Limb (tissue), 2 donors: ENCODE measurements at regions not wholly inside any gene's neighbourhood (a gene's known extent, or its start where the extent isn't known, plus 50 kb on each side); places are given as distances from the start of the nearest gene placed in this dataset.
"Not testable (repeated sequence)": the region's sequence is repeated elsewhere in the genome, so short reads cannot be mapped to it uniquely, and the experiment has no call there.

ENCODE experiments used
- DNase-seq, 2 donors: peaks; one replicate each; pipeline ENCODE4 v3.0.0-alpha.2; 2016; ENCODE audit errors: extremely low spot score in 2 of 2

DNA sequence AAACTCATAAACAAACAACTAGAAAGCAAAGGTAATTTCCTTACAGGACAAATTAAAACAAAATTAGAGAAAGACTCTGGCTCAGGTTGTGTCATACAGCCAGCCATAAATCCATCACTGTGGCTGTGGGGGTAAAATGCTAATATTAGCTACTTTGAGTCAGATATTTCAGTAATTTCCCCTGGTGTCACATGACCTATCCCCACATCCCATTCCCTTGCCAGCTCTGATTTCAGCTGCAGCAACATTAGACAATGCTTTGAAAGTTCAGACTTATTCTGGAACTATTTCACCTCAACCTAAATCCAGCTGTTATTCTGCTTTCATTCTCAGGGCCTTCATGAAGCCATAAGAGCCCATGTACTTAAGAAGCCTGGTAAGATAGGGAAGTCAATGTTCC is 55.3 kb downstream of the RPL10L start:
- DNase-seq = no peak

DNA sequence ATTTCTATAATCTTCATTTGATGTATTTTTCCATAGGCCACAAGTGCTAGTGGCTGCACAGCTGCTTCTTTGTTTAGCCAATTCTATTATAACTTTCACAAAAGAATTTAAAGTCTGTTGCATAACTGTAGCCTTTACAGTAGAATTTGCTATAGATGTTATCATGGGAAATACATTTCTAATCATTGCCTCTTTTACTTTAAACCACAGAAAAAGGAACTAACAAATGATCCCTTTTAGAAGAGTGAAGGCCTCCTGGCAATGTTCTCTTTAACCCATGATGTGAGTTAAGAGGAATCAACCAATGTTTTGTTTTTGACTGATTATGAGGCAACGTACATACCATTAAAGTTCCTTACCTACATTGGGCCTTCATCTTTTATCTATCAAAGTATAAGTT is 68.8 kb downstream of the RPL10L start:
- no peak for DNase-seq

DNA sequence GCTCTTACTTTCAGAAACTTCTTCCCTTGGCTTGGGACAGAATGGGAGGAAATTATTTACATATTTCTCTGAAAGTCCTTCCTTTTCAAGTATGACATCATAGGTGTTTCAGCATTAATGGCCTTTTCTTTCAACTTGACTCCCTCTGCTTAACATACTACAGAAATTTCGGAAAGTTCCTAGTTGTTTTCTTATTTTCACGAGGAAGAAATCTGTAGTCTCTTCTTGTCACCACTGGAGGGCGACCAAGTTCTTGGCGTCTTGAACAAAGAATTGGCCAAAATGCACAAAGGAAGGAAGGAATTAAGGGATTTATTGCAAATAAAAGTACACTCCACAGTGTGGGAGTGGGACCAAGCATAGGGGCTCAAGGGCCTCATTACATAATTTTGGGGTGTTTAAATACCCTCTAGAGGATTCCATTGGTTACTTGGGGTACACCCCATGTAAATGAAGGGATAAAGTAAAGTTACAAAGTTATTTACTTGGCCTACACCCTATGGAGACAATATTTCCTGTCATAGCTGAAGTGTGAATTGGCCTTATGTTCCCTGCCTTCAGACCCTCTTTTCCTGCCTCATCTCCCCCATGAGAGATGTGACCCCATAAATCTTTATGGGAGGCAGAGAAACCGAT is 70.4 kb downstream of the RPL10L start:
- no peak for DNase-seq

DNA sequence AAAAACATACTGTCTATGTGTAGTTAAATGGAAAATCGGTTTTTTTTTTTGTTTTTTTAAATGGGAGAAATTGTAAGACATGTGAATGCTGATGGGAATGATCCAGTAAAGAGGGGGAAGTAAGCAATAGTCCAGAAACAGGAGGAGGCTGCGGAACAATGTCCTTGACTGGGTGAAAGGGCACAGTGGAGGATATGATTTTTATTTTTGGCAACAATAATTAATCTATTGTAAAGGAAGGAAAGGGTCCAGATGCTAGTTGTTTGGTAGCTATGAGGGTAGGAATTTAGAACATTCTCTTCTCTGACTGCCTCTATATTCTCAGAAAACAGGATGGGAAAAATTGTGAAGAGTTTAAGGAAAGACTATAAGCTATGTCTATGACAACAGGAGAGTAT is 76.6 kb downstream of the RPL10L start:
- DNase-seq = no peak

DNA sequence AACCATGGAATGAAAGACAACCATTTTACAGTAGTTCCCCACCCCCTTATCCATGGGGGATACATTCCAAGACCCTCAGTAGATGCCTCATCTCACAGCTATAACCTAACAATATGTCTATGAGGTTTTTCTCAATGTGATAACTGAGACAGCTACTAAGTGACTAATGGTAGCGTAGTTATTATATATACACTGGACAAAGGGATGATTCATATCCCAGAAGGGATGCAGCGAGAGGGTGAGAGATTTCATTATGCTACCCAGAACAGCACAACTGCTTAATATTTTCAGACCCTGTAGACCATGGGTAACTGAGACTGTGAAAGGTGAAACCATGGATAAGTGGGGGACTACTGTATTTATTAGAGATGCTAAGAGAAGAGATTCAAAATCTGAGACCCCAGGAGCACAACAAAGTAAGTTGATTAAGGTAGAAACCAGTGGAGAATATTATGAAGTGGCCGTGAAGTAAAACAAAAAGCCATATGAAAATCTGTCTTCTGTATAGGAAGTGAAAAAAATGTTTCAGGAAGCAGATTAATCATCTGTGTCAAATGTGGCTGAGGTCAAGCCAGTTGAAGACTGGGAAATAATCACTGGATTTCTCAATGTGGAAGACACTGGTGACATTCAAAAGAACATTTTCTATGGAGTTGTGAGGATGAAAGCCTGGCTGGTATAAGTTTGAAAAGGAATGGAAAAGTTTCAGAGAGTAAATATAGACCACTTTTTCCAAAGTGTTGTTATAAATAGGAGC is 77.2 kb downstream of the RPL10L start:
- DNase-seq = no peak

DNA sequence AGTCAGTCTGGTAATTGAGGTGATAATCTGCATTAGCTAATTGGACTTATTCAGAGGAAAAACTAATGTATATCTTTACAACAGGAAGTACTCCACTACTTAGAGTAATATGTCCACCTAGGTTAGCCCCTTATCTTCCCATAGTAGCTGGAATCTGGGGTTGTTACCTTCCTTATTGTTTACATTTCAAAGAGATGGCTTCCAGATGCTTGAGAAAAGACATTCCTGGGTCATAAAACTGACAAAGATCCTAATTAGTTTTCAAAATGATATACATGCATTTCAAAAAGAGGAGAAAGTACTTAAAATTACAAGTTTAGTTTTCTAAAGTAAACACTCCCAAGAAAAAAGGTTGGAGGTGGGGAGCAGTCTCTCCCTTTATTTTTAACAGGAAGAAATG is 78.1 kb downstream of the RPL10L start:
- no peak for DNase-seq

DNA sequence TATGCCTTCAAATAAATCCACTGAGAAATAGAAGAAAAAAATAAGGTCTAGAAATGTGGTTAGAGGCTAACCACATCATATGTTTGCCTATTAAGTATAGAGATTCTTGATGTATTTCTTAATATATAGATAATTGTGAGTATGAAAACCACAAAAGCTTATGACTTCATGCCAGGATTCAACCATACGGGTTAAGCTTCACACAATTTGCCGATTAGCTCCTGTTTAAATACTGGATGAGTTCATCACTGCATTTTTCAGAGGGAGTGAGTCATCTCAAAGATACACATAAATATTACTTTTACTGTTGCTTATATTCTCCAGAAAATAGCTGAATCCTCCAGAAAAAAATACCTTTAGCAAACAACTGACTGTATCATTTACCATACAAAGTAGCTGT is 79.6 kb downstream of the RPL10L start:
- DNase-seq = no peak

DNA sequence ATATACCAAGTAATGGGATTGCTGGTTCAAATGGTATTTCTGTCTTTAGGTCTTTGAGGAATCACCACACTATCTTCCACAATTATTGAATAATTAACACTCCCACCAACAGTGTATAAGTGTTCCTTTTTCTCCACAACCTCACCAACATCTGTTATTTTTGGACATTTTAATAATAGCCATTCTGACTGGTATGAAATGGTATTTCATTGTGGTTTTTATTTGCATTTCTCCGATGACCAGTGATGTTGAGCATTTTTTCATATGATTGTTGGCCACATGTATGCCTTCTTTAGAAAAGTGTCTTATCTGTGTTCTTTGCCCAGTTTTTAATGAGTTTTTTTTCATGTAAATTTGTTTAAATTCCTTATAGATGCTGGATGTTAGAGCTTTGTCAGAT is 83.4 kb downstream of the RPL10L start:
- DNase-seq = not testable (repeated sequence)

DNA sequence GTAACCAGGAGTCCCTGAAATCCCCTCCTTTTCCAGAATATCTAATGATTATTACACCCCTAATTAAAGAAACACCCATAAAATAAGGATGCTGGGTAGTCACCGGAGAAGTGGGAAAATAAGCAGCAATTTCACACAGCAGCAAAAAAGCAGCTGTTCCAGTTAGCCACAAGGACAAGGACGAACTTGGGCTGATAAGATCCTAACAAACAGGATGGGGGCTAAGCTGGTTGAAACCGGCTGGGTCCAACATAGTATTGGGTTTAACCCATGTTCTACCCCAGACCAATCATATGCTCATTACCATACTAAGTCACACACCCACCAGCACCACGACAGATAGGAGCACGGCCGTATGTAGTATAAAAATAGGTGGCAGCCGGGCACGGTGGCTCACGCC is 100.7 kb downstream of the RPL10L start:
- DNase-seq = no peak

DNA sequence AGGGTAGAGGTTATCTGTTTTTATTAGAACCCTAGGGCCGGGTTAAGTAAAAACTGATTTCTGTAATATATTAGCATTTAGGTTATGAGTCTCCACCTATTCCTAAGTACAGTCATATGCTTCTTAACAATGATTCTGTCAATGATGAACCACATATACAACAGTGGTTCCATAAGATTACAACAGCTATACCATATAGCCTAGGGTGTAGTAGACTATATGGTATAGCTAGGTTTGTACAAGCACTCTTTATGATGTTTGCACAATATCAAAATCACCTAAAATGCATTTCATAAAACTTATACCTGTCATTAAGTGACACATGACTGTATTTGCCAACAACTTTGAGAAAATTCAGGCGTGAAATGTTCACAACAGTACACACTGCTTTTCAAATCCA is 110.6 kb downstream of the RPL10L start:
- no peak for DNase-seq

DNA sequence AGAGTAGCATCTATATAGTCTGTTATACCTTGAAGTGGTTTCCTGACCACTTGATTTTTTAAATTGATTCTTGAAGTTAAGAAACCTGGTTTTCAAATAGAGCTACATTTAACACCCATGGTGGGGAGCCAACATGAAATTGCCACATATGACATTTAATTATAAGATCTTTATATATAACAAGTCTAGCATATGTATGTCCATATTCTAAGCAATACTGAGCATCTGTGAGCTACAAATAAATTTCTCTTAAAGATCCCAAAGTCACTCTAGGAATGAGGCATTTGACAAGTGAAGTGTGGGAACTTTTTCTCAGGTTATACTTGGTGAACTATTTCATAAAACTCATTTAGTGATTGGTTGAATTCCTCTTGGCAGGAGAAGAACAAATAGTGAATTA is 132.5 kb downstream of the RPL10L start:
- no peak for DNase-seq

DNA sequence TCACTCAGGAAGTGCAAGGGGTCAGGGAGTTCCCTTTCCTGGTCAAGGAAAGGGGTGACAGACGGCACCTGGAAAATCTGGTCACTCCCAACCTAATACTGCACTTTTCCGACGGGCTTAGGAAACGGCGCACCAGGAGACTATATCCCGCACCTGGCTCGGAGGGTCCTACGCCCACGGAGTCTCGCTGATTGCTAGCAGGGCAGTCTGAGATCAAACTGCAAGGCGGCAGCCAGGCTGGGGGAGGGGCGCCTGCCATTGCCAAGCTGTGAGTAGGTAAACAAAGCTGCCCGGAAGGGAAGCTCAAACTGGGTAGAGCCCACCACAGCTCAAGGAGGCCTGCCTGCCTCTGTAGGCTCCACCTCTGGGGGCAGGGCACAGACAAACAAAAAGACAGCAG is 142.8 kb downstream of the RPL10L start:
- not testable (repeated sequence) for DNase-seq

DNA sequence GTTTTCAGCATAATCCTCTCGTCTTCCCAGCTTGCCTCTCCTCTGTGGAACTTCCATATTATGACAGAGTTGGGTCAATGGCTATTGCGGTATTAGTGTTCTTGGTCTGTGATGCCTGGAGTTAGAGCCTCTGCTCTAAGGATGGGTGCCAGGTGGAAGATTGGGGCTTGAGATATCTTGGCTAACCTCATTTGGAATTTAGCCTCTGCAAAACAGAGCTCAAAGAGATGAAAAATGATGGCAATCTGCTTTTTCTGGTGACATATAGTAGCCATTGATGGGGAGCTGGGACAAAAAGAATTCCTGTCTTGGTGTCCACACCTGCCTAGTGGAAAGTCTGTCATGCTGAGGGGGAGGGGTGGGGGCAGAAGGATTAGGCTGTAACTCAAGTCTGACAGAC is 152.1 kb downstream of the RPL10L start:
- no peak for DNase-seq

DNA sequence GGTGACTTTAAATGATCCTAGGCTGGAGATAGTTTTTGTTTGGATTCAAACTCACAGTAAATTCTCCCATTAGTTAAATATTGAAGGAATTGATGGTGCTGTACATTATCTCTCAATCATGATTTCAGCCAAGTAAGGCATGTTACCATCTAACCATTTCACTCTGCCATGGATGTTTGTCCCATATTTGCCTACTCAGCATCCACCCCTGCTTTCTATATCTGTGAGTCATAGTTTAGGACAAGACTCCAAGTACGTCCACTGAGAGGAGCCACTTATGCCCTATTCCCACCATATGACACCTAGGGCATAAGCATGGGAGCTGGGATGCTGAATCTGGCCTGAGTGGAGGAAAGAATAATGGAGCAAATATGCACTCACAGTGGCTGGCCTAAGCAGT is 155.2 kb downstream of the RPL10L start:
- DNase-seq = no peak

DNA sequence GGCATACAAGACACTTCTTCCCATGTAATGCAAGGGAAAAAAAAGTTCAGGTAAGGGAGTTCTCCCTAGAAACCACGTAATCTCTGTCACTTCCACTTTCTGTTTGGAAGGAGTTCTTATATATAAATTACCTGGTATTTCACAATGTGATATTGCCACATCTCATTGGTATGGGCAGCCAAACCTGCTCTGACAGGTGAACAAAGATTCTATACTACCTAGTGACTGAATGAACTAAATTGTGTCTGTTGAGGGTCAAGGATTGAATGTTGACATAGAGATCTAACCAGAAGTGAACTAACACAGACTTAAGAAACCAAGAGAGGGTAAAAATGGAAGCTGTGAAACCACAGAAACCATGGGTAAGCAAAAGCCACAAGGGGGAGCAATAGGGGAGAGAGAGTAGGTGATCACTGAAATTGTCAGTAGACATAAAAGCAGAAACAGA is 161.3 kb downstream of the RPL10L start:
- no peak for DNase-seq

DNA sequence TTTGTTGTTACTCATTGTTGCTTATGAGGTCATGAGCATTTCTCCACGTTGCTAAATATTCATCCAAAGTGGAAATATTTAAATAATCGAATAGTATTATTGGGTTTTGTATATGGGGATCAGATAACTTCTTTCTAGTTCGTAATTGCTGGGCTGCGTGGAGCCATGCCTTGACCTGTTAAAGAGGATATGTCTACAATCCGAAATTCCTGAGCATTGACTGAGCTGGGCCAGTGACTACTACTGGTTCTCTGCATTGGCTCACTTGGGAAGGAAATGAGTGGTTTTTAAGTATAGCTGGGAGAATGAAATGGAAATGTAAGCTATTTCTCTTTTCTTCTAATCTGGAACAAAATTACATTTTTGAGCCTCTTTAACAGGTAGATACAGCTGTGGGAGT is 163.2 kb downstream of the RPL10L start:
- no peak for DNase-seq

DNA sequence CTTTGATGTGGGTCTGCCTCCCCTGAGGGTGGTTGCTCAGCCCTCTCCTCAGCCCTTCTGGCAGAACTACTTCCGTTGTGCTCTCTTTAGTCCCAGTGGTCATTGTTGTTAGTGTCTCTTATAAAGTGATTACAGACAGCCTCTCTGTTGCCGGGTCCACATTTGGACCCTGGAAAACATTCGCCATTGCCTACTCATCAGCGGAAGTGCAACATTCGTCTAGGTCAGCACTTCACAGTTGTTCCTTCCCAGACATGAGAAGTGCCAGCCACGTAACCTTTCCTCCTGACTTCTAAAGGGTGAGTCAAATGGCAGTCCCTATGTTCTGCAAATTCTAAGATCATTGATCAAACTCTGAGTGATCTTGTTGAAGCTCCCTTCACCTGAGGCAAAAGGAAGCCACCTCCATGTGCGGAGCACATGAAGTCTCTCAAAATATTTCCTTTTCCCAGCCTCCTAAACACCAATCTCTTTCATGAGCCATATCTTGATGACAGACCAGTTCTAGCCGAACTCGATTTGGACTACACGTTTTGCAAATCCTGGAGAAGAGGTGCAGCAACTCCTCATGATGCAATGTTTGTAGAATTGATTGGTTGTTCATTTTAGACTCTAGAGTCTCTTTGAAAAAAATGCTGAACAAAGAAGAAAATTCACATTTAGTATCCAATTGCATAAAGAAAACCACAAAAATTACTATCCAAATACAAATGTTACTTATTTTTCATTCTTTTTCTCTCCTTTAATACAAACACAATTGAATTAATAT is 163.8 kb downstream of the RPL10L start:
- no peak for DNase-seq

DNA sequence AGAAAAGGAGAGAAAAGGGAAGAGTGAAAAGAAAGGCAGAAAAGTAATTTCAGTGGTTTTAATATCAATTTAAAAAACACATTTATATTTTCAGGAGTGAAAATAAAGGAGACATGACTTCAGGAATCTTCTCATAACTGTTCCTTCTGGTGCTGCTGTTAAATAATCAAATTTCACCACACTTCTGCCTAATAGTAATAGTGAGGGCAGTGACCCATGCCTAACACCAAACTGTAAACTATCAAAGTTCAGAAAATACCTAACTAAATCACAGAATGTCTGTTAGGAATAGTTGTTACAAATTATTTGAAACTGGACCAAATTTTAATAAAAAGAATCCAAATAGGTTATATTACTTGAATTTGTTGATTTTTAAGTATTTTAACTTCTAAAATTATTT is 169.4 kb downstream of the RPL10L start:
- no peak for DNase-seq

DNA sequence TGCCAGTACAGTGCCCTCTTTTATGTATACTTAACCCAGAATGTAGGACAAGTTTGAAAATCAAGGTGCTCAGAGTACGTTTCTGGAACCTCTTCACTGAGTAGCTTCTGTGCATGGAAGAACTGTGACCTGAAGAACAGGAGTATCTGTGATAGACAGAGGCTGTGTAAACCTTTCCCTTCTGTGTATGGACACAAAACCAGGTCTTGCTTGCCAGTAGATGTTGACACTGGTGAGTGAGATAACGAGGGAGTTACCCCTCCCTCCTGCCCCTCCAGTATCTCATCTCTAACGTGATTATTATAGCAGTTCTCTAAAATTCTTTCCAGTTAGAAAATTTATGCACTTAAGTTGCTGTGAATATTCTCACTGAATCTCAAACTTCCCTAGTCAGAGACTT is 170.8 kb downstream of the RPL10L start:
- no peak for DNase-seq

DNA sequence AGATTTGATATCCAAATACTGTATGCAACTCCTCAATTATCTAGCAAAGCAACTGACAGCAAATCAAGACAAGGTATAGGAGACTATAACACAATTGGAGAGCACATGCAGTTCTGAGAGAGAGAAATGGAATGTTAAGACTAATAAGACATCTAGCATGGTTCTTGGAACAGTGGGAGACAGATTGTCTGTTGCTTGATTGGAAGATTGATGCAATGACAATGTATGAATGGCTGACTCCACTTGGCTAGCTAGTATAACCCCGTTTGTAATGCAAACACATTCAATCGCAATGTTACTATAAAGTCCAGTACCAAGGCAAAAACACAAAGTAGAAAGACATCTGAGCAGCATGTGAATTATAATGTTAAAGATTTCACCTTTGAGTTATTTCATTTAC is 179.3 kb downstream of the RPL10L start:
- DNase-seq = no peak

DNA sequence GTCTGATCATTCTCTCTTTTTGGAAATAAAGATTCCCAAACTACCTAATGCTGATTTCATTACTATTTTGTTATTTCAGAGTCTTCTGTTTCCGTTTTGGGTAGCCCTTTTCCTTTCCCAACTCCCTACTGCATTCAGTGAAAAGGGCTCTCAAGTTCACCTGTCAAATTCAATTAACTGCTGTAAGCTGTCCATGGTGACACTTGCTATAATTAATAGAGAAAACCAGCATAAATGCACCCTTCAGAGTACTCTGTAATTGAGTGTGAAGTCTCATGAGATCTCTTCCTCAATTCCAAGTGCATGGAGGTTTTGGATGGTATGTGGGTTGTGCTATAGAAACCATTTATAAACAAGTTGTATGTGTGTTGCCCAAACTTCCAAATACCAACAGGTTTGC is 187.2 kb downstream of the RPL10L start:
- no peak for DNase-seq

DNA sequence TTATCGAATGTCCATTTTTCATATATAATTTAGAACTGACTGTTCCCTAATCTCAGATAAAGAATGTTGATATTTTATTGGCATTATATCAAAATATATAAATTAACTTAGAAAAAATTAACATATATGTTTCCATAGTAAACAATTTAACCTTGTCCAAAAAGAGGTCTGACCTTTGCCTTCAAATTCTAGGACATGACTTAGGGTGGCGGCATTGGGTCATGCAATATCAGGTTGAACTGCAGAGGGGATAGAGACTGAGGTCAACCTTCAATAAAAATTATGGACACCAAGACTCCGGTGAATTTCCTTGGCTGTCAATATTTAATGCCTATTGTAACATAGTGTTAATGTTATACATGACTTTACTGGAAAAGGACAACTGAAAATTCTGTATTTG is 199.8 kb downstream of the RPL10L start:
- no peak for DNase-seq

DNA sequence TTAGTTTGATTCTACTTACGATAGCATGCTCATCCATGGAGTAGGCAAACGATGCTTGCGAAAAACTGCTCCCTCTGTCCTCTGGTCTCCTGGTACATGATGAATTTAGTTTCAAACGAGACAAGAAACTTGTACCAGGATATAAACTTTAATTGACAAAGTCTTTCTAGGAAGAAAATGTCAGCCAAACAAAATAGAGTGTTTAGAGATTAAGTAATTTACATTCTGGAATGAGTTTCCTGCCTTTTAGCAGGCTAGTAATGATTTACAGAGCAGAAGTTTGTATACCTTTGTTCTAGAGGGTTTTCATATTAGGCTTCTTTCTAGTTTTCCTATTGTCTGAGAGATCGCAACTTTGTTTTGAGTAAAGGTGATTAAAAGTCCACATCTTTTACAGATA is 206.9 kb downstream of the RPL10L start:
- DNase-seq = no peak
